ENCODE measurements at regions not wholly inside any gene's neighbourhood (a gene's known extent, or its start where the extent isn't known, plus 50 kb on each side); places are given as distances from the start of the nearest gene placed in this dataset.

DNA sequence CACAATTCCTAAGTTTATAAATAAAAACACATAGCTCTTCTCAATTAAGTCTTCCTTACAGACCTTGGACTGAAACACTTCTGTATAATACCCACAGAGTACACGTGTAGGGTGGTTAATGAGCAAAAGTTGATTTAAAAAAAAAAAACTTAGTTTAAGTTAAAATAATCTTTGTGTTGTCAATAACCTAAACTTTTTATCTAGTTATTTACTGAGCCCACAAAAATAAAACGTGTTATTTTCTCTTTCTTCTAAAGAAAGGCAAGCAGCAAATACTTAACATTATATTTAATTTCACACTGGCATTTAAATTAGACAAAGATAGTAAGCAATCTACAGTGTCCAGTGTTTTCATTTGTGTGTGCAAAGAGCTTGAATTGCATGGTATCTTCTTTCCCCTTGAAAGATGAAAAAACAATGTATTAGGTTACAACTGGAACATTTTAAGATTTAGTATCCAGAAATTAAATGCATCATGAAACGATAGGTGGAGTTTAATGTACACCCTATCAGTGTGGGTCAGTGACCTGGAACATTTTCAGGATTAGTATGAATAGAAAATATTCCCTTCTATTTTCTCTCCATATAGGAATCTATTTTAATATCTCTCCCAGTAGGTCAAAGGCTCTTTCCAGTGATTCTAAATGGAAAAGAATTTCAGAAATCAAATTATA, 1014.8 kb downstream of the NR2F1-AS1 start:
- no peak for DNase-seq (ENCODE audit: low read depth)
- TF ChIP-seq CTCF (IDR thresholded peaks at IDR 0.05; ENCODE audit: insufficient read depth, low read depth, low read length): no peak
- H3K4me3 ChIP-seq (ENCODE audit: low read depth, low read length): no peak overlapping the region

DNA sequence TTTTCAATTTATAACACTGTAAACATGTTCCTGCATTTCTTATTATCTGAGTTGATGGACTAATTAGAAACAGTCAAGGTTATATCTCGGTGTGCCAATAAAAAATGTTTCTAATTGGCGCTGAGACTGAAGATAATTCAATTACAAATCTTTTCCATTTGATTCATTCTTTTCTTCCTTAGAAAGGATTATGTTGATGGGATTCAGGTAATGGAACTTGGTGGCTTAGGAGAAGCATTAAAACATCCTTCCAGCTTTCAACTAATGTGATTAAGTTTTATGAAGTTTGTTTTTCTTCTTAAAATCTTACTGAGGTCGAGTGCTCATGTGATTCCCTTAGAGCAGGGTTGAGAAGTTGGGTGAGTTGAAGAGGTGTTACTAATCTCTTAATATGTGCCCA, 1015.3 kb downstream of the NR2F1-AS1 start:
- no peak overlapping the region for H3K4me3 ChIP-seq (ENCODE audit: low read depth, low read length)
- no peak for TF ChIP-seq CTCF (IDR thresholded peaks at IDR 0.05; ENCODE audit: insufficient read depth, low read depth, low read length)
- DNase-seq (ENCODE audit: low read depth): no peak

- H3K4me3 ChIP-seq (ENCODE audit: low read depth, low read length): no peak overlapping the region
- no peak for TF ChIP-seq CTCF (IDR thresholded peaks at IDR 0.05; ENCODE audit: insufficient read depth, low read depth, low read length)
- DNase-seq (ENCODE audit: low read depth): no peak
Observed at GRCh38 chr5:92562065-92562464, 1019.0 kb downstream of the NR2F1-AS1 start.

- peak; percentile 58 for DNase-seq (ENCODE audit: low read depth)
- no peak overlapping the region for H3K4me3 ChIP-seq (ENCODE audit: low read depth, low read length)
- TF ChIP-seq CTCF (IDR thresholded peaks at IDR 0.05; ENCODE audit: insufficient read depth, low read depth, low read length): no peak
Observed at GRCh38 chr5:92561411-92561959, 1019.5 kb downstream of the NR2F1-AS1 start.

DNA sequence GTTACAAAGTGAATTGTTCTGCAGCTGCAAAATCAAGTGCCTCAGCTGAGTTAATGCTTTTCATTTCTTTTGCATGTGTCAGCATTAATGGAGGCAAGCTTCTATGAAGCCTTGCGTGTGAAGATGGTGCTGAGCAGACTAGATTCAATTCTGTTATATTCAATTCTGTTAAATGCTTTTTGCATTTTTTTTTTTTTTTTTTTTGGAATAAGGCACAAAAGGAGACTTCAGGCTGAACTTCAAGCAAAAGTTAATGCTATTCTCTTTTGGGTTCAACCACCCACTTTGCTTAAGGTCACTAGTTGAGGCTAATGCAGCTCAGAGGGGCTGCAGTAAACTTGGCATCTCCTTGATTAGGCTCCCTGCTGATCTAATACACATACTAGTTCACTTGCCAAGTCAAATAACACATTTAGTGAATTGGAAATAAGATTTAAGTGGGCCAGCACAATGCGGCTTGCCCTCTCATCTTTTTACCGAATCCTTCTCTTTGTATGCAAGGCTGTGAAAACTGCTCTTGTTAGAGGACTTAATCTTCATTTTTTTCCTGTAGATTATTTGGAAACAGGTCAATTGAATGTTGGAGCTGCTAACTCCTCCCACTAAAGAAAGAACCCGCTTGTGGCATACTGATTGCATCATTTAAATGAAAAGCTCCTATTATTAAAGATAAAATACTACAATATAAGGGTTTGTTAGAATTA, 1020.2 kb downstream of the NR2F1-AS1 start:
- no peak for TF ChIP-seq CTCF (IDR thresholded peaks at IDR 0.05; ENCODE audit: insufficient read depth, low read depth, low read length)
- H3K4me3 ChIP-seq (ENCODE audit: low read depth, low read length): no peak overlapping the region
- peak; percentile 51 for DNase-seq (ENCODE audit: low read depth)

- DNase-seq (ENCODE audit: low read depth): peak; percentile 43
Observed at GRCh38 chr5:92559781-92560180, 1021.2 kb downstream of the NR2F1-AS1 start.

More at GRCh38 chr5:92559781-92560180, 1021.2 kb downstream of the NR2F1-AS1 start:
- no peak overlapping the region for H3K4me3 ChIP-seq (ENCODE audit: low read depth, low read length)
- peak; percentile 21 for TF ChIP-seq CTCF (IDR thresholded peaks at IDR 0.05; ENCODE audit: insufficient read depth, low read depth, low read length)
